Activated B cell treated with CpG ODN at 0.5 μM for 24 hours (primary cell): ENCODE measurements at regions not wholly inside any gene's neighbourhood (a gene's known extent, or its start where the extent isn't known, plus 50 kb on each side); places are given as distances from the start of the nearest gene placed in this dataset.

Experiments used
- ATAC-seq: fragments of 200-7000 bp; cut with Tn5 transposase; one replicate; pipeline ENCODE4 v1.10.0; 2021; ENCODE audit warnings: low read depth, mild to moderate bottlenecking, moderate library complexity
- CTCF ChIA-PET: fragments of 350-600 bp; sonication (Branson Sonifier 250); formaldehyde crosslinking; loops from one replicate; lab custom pipeline; 2021; ENCODE audit warnings: antibody characterized with exemption; lab: Charles Lee
- POLR2A ChIA-PET: fragments of 350-600 bp; sonication (Branson Sonifier 250); formaldehyde crosslinking; loops from one replicate; lab custom pipeline; 2021; ENCODE audit warnings: antibody characterized with exemption; lab: Charles Lee
- DNase-seq: peaks from one replicate; pipeline ENCODE4 v3.0.0; 2022
- H3K27ac Mint-ChIP-seq: one replicate; pipeline ENCODE4 v1.8.0; 2020; ENCODE audit warnings: mixed read lengths
- H3K27me3 Mint-ChIP-seq: one replicate; pipeline ENCODE4 v1.8.0; 2021; ENCODE audit warnings: mixed read lengths
- H3K36me3 Mint-ChIP-seq: one replicate; pipeline ENCODE4 v1.8.0; 2021; ENCODE audit warnings: low read depth, mixed read lengths
- H3K4me1 Mint-ChIP-seq: one replicate; pipeline ENCODE4 v1.8.0; 2021; ENCODE audit warnings: mixed read lengths
- H3K4me3 Mint-ChIP-seq: one replicate; pipeline ENCODE4 v1.8.0; 2020; ENCODE audit warnings: mild to moderate bottlenecking, mixed read lengths
- H3K9me3 Mint-ChIP-seq: one replicate; pipeline ENCODE4 v1.8.0; 2020; ENCODE audit warnings: mixed read lengths
- CTCF ChIP-seq: fragments of 200-600 bp; IDR thresholded peaks from one replicate; pipeline ENCODE4 v1.8.0; 2022; ENCODE audit warnings: antibody characterized with exemption, mild to moderate bottlenecking
- intact Hi-C: fragments of 100-400 bp; cut with micrococcal nuclease; formaldehyde crosslinking; loops from one replicate; pipeline ENCODE4 v1.15.1; 2024

- TF ChIP-seq CTCF: no peak
- CTCF ChIA-PET: no interaction called here
- no peaks in the 10 kb centered on the region for H3K36me3 Mint-ChIP-seq
These were observed 799.7 kb downstream of the DACH1 start for GRCh38 chr13:71067165-71067815.

GRCh38 chr13:71056581-71056980, 810.4 kb downstream of the DACH1 start:
- ChIA-PET POLR2A (no interaction called here), CTCF (no interaction called here)
- Mint-ChIP-seq H3K36me3 (no peaks in the 10 kb centered on the region), H3K27ac (no peak overlapping the region), H3K9me3 (peaks cover 7% of the 10 kb centered on the region), H3K4me3 (no peak overlapping the region), H3K27me3 (no peaks in the 10 kb centered on the region), H3K4me1 (no peaks in the 10 kb centered on the region)
- ATAC-seq: peak; percentile 25
- no peak for DNase-seq
- intact Hi-C loops: no loop called here
- no peak for TF ChIP-seq CTCF

More at GRCh38 chr13:71067165-71067815, 799.7 kb downstream of the DACH1 start:
- Mint-ChIP-seq H3K4me1 (no peaks in the 10 kb centered on the region), H3K27me3 (no peaks in the 10 kb centered on the region), H3K9me3 (peaks cover 5% of the 10 kb centered on the region), H3K27ac (no peak overlapping the region), H3K4me3 (no peak overlapping the region)
- DNase-seq (no peak), ATAC-seq (no peak)
- intact Hi-C loops: no loop called here
- POLR2A ChIA-PET: no interaction called here

GRCh38 chr13:71055644-71056043, 811.4 kb downstream of the DACH1 start:
- Mint-ChIP-seq H3K36me3 (no peaks in the 10 kb centered on the region), H3K27ac (no peak overlapping the region), H3K9me3 (peaks cover 7% of the 10 kb centered on the region), H3K27me3 (no peaks in the 10 kb centered on the region), H3K4me3 (no peak overlapping the region), H3K4me1 (no peaks in the 10 kb centered on the region)
- ATAC-seq: no peak
- TF ChIP-seq CTCF: no peak
- POLR2A ChIA-PET: no interaction called here
- CTCF ChIA-PET: no interaction called here
- intact Hi-C loops: no loop called here
- DNase-seq: no peak

GRCh38 chr13:71055047-71055446, 812.0 kb downstream of the DACH1 start:
- Mint-ChIP-seq H3K27me3 (no peaks in the 10 kb centered on the region), H3K4me1 (no peaks in the 10 kb centered on the region), H3K4me3 (no peak overlapping the region), H3K27ac (no peak overlapping the region), H3K9me3 (peaks cover 7% of the 10 kb centered on the region), H3K36me3 (no peaks in the 10 kb centered on the region)
- no peak for TF ChIP-seq CTCF
- no peak for DNase-seq
- CTCF ChIA-PET: no interaction called here
- ATAC-seq: no peak
- intact Hi-C loops: no loop called here
- POLR2A ChIA-PET: no interaction called here

GRCh38 chr13:71054358-71054757, 812.6 kb downstream of the DACH1 start:
- POLR2A ChIA-PET: no interaction called here
- no peak for ATAC-seq
- no peak overlapping the region for H3K4me3 Mint-ChIP-seq

More at GRCh38 chr13:71054358-71054757, 812.6 kb downstream of the DACH1 start:
- no peaks in the 10 kb centered on the region for H3K27me3 Mint-ChIP-seq
- DNase-seq: no peak
- no peaks in the 10 kb centered on the region for H3K36me3 Mint-ChIP-seq
- intact Hi-C loops: no loop called here
- no peak for TF ChIP-seq CTCF
- H3K27ac Mint-ChIP-seq: no peak overlapping the region
- H3K9me3 Mint-ChIP-seq: peaks cover 7% of the 10 kb centered on the region
- no peaks in the 10 kb centered on the region for H3K4me1 Mint-ChIP-seq
- CTCF ChIA-PET: no interaction called here
